GM12878 (cell line): ENCODE measurements at regions not wholly inside any gene's neighbourhood (a gene's known extent, or its start where the extent isn't known, plus 50 kb on each side); places are given as distances from the start of the nearest gene placed in this dataset.

Experiments
- ATAC-seq: fragments of 200-7000 bp; cut with Tn5 transposase; 3 replicates; pipeline ENCODE4 v1.9.1; 2020; ENCODE audit warnings: mild to moderate bottlenecking, moderate library complexity
- BruUV-seq: library from RNA; stranded (reverse); fragments of 400-500 nt; replicated peaks from 2 replicates; lab custom pipeline; 2021; lab: Mats Ljungman, UMichigan
- CTCF ChIA-PET: fragments of 300-600 bp; sonication (Branson Sonifier 250); formaldehyde crosslinking; extraction: SDS; loops from one replicate; lab custom pipeline; 2021; ENCODE audit warnings: inconsistent platforms; lab: Yijun Ruan, JAX
- POLR2A ChIA-PET: fragments of 350-600 bp; formaldehyde crosslinking; extraction: SDS; loops from one replicate; lab custom pipeline; 2021; ENCODE audit warnings: inconsistent platforms; lab: Charles Lee
- RAD21 ChIA-PET: fragments of 300-600 bp; sonication (Branson Sonifier 250); formaldehyde crosslinking; loops from one replicate; lab custom pipeline; 2023; ENCODE audit warnings: antibody characterized with exemption; ENCODE audit not compliant: unreplicated experiment; lab: Charles Lee
- SMC1A ChIA-PET: fragments of 300-600 bp; sonication (Branson Sonifier 250); formaldehyde crosslinking; loops from one replicate; lab custom pipeline; 2023; ENCODE audit not compliant: unreplicated experiment, uncharacterized antibody; lab: Charles Lee
- DNase-seq: peaks from one replicate; pipeline ENCODE4 v3.0.0-alpha.2; 2011; ENCODE audit warnings: low read depth, low spot score
- FAIRE-seq: peaks from 3 replicates; lab custom pipeline; 2011; peaks lifted over from hg19 to GRCh38; lab: Jason Lieb, UNC
- H2AFZ ChIP-seq: 2 replicates; pipeline ENCODE4 v1.6.0; 2011; ENCODE audit warnings: low read depth, low read length, control low read depth; ENCODE audit not compliant: control insufficient read depth
- H3K27ac ChIP-seq: 2 replicates; pipeline ENCODE4 v1.5.1; 2011; ENCODE audit warnings: control low read depth; ENCODE audit not compliant: control insufficient read depth, insufficient read depth
- H3K27me3 ChIP-seq, 2 experiments: replicated peaks in 1 of 2; 2 replicates each; pipeline versions ENCODE4 v1.6.0 to v1.6.1; 2011; ENCODE audit warnings: low read length in 1 of 2; ENCODE audit not compliant: control insufficient read depth in 2 of 2, insufficient read depth in 2 of 2
- H3K36me3 ChIP-seq, 2 experiments: 2 replicates each; pipeline ENCODE4 v1.5.1; 2011; ENCODE audit warnings: low read length in 1 of 2; ENCODE audit not compliant: control insufficient read depth in 2 of 2, insufficient read depth in 2 of 2
- H3K4me1 ChIP-seq: 2 replicates; pipeline ENCODE4 v1.6.1; 2011; ENCODE audit warnings: mild to moderate bottlenecking, low read length, moderate library complexity, mixed read lengths; ENCODE audit not compliant: control insufficient read depth, insufficient read depth
- H3K4me2 ChIP-seq: 2 replicates; pipeline ENCODE4 v1.6.0; 2011; ENCODE audit warnings: control low read depth; ENCODE audit not compliant: control insufficient read depth, insufficient read depth
- H3K4me3 ChIP-seq: fragments of 200-600 bp; sonication (generic); 2 replicates; pipeline ENCODE4 v1.5.1; 2016
- H3K79me2 ChIP-seq: 2 replicates; pipeline ENCODE4 v1.6.0; 2011; ENCODE audit warnings: low read length; ENCODE audit not compliant: control insufficient read depth, insufficient read depth
- H3K9ac ChIP-seq: 2 replicates; pipeline ENCODE4 v1.8.0; 2011; ENCODE audit warnings: low read length, control low read depth, mixed read lengths; ENCODE audit not compliant: control insufficient read depth, insufficient read depth
- H3K9me3 ChIP-seq: replicated peaks from 3 replicates; pipeline ENCODE4 v1.5.1; 2011; ENCODE audit warnings: mild to moderate bottlenecking, low read length; ENCODE audit not compliant: control insufficient read depth, insufficient read depth
- H4K20me1 ChIP-seq: 2 replicates; pipeline ENCODE4 v1.6.0; 2011; ENCODE audit not compliant: control insufficient read depth, insufficient read depth
- BCL3 ChIP-seq: IDR thresholded peaks from 2 replicates; pipeline ENCODE4 v1.6.1; 2011; ENCODE audit warnings: borderline replicate concordance, low read depth, mild to moderate bottlenecking, moderate library complexity, low read length; ENCODE audit not compliant: insufficient read depth, poor library complexity, severe bottlenecking
- CHD4 ChIP-seq: fragments of 200-600 bp; sonication (generic); IDR thresholded peaks from 2 replicates; pipeline ENCODE4 v1.6.1; 2016; ENCODE audit warnings: mild to moderate bottlenecking
- CREM ChIP-seq: IDR thresholded peaks from 2 replicates; pipeline ENCODE4 v1.6.1; 2014; ENCODE audit warnings: antibody characterized with exemption, low read depth
- IRF4 ChIP-seq: IDR thresholded peaks from 2 replicates; pipeline ENCODE4 v1.6.1; 2011; ENCODE audit warnings: low read depth, low read length
- MTA3 ChIP-seq: IDR thresholded peaks from 2 replicates; pipeline ENCODE4 v1.6.1; 2012; ENCODE audit warnings: low read length, inconsistent platforms, borderline replicate concordance
- NFYB ChIP-seq: IDR thresholded peaks from 2 replicates; pipeline ENCODE4 v1.6.1; 2011; ENCODE audit warnings: low read depth, mild to moderate bottlenecking, low read length, improper control_type of control experiment, moderate library complexity; ENCODE audit not compliant: insufficient read depth
- PAX5 ChIP-seq: IDR thresholded peaks from 2 replicates; pipeline ENCODE4 v1.6.1; 2011; ENCODE audit warnings: low read depth, low read length, borderline replicate concordance
- PBX3 ChIP-seq: IDR thresholded peaks from 2 replicates; pipeline ENCODE4 v1.6.1; 2011; ENCODE audit warnings: mild to moderate bottlenecking, low read depth, low read length, moderate library complexity; ENCODE audit not compliant: insufficient replicate concordance
- ZBED1 ChIP-seq: IDR thresholded peaks from 2 replicates; pipeline ENCODE4 v1.6.1; 2016; ENCODE audit warnings: borderline replicate concordance
- ZBTB40 ChIP-seq: fragments of 450-650 bp; IDR thresholded peaks from 2 replicates; pipeline ENCODE4 v1.6.1; 2016; ENCODE audit warnings: mild to moderate bottlenecking, moderate library complexity, borderline replicate concordance
- ZNF622 ChIP-seq: fragments of 450-650 bp; IDR thresholded peaks from 2 replicates; pipeline ENCODE4 v1.6.1; 2017; ENCODE audit warnings: mild to moderate bottlenecking, inconsistent platforms
- WGBS: methylation state at CpG from one replicate; pipeline ENCODE4 v1.1.6; 2016; ENCODE audit warnings: low lambda C conversion rate; ENCODE audit not compliant: insufficient replicate concordance, insufficient coverage; ENCODE audit errors: missing lambda C conversion rate; 5-methylcytosine and 5-hydroxymethylcytosine counted together
- in situ Hi-C: fragments of 300-500 bp; cut with MboI; formaldehyde crosslinking; loops from 9 replicates; pipeline ENCODE4 v1.14.3; 2018; ENCODE audit warnings: mixed read lengths
- intact Hi-C: fragments of 100-400 bp; cut with micrococcal nuclease; formaldehyde crosslinking; loops from one replicate; pipeline ENCODE4 v1.14.2; 2022; ENCODE audit not compliant: unreplicated experiment

GRCh38 chr16:17947637-17948036 is 388.9 kb downstream of the NPIPA8 start (continued):
- no peak for TF ChIP-seq ZBED1
- TF ChIP-seq ZNF622, result no peak
- no peak for TF ChIP-seq BCL3
- TF ChIP-seq, all 136 proteins: peak for 0

GRCh38 chr16:17947165-17947564 is 389.4 kb downstream of the NPIPA8 start:
- SMC1A ChIA-PET, result no interaction called here
- Histone ChIP-seq H3K9me3 (no peaks in the 10 kb centered on the region; the same call in 2 of the 3 replicates), H3K9ac (no peak overlapping the region), H2AFZ (no peak overlapping the region), H3K27me3 (no peaks in the 10 kb centered on the region; a peak in 1 of 4 replicates), H3K36me3 (no peaks in the 10 kb centered on the region), H3K4me3 (no peak overlapping the region), H3K27ac (no peak overlapping the region), H3K79me2 (no peaks in the 10 kb centered on the region), H4K20me1 (no peaks in the 10 kb centered on the region), H3K4me1 (no peaks in the 10 kb centered on the region), H3K4me2 (no peak overlapping the region)
- DNase-seq, result no peak
- BruUV-seq, result no TSS peak
- CTCF ChIA-PET, result no interaction called here
- no peak for FAIRE-seq
- RAD21 ChIA-PET, result no interaction called here
- intact Hi-C loops, result no loop called here
- ATAC-seq, result no peak
- in situ Hi-C loops, result loop anchor here (25.0 kb wide), 1 partner anchor 815 kb away; no protein-coding TSS in a partner anchor
- POLR2A ChIA-PET, result interaction anchor here (0.7 to 1.1 kb wide), 2 partner anchors 15 to 55 kb away, joined by 4 to 5 read pairs; no protein-coding TSS in a partner anchor
- WGBS, result 28% methylated on average over 1 of the region's 1 CpG
- no peak for TF ChIP-seq MTA3
- TF ChIP-seq PBX3, result no peak
- TF ChIP-seq CREM, result no peak
- no peak for TF ChIP-seq ZBTB40
- TF ChIP-seq NFYB, result no peak
- TF ChIP-seq CHD4, result no peak
- TF ChIP-seq IRF4, result no peak
- no peak for TF ChIP-seq PAX5
